ENCODE measurements at regions not wholly inside any gene's neighbourhood (a gene's known extent, or its start where the extent isn't known, plus 50 kb on each side); places are given as distances from the start of the nearest gene placed in this dataset.

- no peak for TF ChIP-seq CTCF (IDR thresholded peaks at IDR 0.05; ENCODE audit: insufficient read depth, low read depth, low read length, missing control alignments)
- H3K4me3 ChIP-seq (ENCODE audit: low read length) = no peak overlapping the region
- DNase-seq (ENCODE audit: low read depth) = no peak
These were observed 180.3 kb downstream of the CRPPA start for GRCh38 chr7:16241017-16241416.

- TF ChIP-seq CTCF (IDR thresholded peaks at IDR 0.05; ENCODE audit: insufficient read depth, low read depth, low read length, missing control alignments) = no peak
These were observed 185.0 kb downstream of the CRPPA start for GRCh38 chr7:16236381-16236780.

GRCh38 chr7:16235147-16236114 lies 185.9 kb downstream of the CRPPA start:
- H3K4me3 ChIP-seq (ENCODE audit: low read length) = no peak overlapping the region
- no peak for DNase-seq (ENCODE audit: low read depth)
- no peak for TF ChIP-seq CTCF (IDR thresholded peaks at IDR 0.05; ENCODE audit: insufficient read depth, low read depth, low read length, missing control alignments)

More at GRCh38 chr7:16236381-16236780, 185.0 kb downstream of the CRPPA start:
- DNase-seq (ENCODE audit: low read depth) = no peak
- H3K4me3 ChIP-seq (ENCODE audit: low read length) = no peak overlapping the region

- DNase-seq (ENCODE audit: low read depth) = no peak
- no peak for TF ChIP-seq CTCF (IDR thresholded peaks at IDR 0.05; ENCODE audit: insufficient read depth, low read depth, low read length, missing control alignments)
- no peak overlapping the region for H3K4me3 ChIP-seq (ENCODE audit: low read length)
These were observed 186.7 kb downstream of the CRPPA start for GRCh38 chr7:16234493-16235146.

- TF ChIP-seq CTCF (IDR thresholded peaks at IDR 0.05; ENCODE audit: insufficient read depth, low read depth, low read length, missing control alignments) = no peak
- DNase-seq (ENCODE audit: low read depth) = no peak
These were observed 187.8 kb downstream of the CRPPA start for GRCh38 chr7:16233517-16233916.

GRCh38 chr7:16232273-16232672 lies 189.1 kb downstream of the CRPPA start:
- no peak for DNase-seq (ENCODE audit: low read depth)
- TF ChIP-seq CTCF (IDR thresholded peaks at IDR 0.05; ENCODE audit: insufficient read depth, low read depth, low read length, missing control alignments) = no peak
- no peak overlapping the region for H3K4me3 ChIP-seq (ENCODE audit: low read length)

More at GRCh38 chr7:16233517-16233916, 187.8 kb downstream of the CRPPA start:
- no peak overlapping the region for H3K4me3 ChIP-seq (ENCODE audit: low read length)
